Stimulated activated CD4-positive, alpha-beta T cell treated with anti-CD3 and anti-CD28 coated beads, Interleukin-12 subunit alpha, Interleukin-12 subunit beta, amount 100 ng/mL, for 48 hours (primary cell): ENCODE measurements at regions not wholly inside any gene's neighbourhood (a gene's known extent, or its start where the extent isn't known, plus 50 kb on each side); places are given as distances from the start of the nearest gene placed in this dataset.

Source experiments
- DNase-seq, 3 donors: peaks; one replicate each; pipeline ENCODE4 v3.0.0-alpha.2; 2020; ENCODE audit warnings: low read depth in 2 of 3, low spot score in 1 of 3

DNA sequence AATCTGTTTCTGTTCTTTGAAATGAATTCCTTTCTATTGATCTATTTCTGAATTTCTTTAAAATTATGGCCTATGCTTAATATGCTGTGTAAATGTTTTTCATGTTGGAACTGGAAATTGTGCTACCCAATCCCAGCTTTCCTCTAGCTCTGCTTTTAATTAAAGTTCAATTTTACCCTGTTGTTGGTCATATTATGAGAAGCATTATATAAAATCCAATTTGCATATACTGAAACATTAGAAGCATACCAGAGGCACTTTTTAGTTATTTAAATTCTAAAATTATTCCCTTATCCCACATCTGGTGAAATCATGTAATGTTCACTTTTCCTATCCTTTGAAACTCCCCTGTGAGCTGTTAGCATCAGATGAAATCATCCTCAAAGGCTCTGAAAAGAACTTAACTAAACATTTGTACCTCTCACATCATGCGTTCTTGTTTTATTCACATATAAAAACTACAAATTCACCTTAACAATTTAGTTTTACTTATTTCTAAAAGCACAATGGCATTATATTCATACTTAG, 160.6 kb upstream of the COL21A1 start:
- DNase-seq: no peak

DNA sequence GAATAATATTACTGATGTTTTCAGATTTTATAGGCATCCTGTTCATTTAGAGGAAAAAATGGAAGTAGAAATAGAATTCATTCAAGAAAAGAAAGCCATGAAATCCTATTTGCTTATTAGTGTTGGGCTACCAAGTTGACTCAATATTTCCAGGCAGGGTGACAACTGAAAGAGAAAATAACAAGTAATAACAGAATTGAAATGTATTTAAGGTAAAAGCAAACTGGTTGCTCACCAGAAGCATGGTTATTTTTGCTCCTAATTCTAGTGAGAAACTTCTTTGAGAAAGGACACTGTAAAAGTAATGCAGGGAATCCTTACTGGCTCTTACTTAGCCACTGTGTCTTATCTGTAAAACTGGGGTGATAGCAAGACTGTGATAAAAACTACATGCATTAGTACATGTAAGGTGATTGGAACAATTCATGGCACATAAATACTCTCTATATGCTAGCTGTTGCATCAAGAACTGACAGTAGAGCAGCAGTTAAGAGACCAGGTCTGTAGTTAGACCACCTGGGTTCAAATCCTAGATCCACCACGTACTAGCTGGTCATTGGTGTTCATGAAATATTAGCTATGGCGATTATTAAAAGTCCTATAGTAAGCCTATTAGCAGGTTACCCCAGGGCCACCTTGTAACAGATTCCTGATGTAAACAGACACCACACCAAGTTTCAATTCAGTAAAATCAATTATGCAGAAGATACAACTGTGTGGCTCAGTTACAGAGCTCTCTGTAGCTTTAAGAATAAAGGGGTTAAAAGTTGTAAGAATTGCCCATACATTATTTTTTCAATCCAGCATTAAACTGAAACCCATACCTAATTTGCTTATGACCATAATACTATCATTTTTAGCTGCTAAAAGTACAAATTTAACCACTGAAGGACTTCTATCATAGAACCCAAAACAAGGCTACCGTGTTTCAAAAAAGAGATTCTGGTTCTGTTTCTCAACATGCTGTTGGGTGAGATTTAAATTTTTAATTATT, 159.2 kb upstream of the COL21A1 start:
- DNase-seq: no peak

DNA sequence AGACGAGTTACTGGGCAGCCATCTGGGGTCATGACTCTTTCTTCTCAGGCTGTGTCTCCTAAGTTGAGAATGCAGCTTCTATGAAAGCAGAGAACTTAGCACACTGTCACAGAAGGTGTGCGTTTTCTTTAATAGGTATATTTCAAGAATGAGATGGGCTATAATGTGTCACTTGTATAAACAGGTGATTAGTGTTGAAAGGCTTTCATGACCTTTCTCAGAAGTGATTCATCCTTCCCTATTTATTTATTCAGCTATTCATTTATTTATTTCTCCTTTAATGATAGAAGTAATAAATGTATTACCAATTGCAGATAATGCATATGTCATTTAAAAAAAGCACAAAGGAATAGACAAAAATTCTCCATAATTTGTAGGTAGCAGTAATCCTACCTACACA, 157.2 kb upstream of the COL21A1 start:
- DNase-seq: no peak

DNA sequence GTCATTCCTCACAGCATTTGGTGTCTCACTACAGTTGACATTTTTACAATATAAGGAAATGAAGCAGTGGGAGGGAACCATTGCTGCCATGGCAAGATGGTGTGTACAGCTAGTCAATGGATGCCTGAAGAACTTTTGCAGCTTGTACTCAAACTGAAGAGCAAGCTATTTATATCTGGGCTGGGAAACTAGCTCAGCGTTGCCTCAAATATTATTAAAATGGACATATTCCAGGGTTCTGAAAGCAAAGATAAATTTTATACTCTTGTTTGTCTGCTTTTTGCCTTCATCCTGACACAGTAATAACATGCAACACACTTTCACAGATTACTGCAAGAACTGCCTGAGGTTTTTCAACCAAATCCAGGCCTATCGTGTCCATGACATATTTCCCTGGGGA, 156.4 kb upstream of the COL21A1 start:
- no peak for DNase-seq

DNA sequence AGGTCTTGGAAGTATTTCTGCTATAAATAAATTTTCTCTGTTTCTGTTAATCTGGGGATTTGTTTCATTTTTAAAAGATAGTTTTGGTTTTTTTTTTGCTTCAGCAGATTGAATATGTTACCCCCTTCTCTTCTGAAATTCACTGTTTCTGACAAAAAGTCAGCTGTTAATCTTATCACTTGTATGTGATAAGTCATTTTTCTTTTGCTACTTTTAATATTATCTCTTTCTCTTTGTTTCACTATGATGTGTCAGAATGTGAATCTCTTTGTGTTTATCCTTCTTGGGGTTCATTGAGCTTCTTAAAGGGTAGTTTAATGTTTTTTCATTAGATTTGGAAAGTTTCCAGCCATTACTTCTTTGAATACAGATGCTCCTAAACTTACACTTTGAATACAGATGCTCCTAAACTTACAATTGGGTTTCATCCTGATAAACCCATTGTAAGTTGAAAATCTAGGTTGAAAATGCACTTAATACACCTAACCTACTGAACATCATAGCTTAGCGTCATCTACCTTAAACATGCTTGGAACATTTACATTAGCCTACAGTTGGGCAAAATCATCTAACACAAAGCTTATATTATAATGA, 154.2 kb upstream of the COL21A1 start:
- no peak for DNase-seq

DNA sequence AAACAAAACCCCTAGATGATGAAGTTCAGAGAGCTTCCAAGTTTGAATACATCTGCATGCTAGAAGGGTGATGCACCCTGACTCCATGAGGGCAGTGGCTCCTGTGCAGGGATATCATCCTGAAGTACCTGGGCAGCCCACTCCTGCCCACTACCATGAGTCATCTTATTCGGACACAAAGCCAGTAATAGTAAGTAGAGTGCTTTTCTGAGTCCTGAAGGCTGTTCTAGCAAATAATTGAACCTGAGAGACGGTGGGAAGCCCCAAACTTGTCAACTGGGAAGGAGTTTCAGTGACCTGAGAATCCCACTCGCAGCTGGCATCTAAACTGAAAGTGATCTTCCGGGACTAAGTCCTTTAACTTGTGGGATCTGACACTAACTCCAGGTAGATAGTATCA, 152.9 kb upstream of the COL21A1 start:
- DNase-seq: no peak

DNA sequence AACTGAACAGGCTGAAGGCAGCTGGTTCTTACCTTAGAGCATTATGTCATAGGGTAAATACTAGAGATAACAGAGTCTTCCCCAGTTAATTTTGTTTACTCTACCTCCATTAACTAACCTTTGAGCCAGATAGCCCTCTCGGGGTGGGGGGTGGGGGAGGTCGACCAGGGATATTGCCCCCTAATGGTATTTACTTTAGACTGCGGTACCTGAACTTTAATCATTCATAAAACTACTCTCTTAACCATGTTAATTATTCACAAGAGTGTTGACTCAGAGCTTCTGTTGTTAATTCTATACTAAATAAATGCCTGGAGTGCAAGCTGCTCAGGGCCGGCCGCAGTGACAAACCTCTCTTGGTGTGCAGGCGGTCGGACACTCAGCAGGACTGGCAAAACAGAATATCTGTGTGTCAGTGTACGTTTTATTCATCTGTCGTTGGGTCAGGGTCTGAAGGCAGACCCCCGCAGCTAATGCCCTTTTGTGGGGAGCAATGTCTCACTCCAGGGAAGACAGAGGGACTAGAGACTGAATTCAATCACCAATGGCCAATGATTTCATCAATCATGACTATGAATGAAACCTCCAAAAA, 152.4 kb upstream of the COL21A1 start:
- DNase-seq: no peak

DNA sequence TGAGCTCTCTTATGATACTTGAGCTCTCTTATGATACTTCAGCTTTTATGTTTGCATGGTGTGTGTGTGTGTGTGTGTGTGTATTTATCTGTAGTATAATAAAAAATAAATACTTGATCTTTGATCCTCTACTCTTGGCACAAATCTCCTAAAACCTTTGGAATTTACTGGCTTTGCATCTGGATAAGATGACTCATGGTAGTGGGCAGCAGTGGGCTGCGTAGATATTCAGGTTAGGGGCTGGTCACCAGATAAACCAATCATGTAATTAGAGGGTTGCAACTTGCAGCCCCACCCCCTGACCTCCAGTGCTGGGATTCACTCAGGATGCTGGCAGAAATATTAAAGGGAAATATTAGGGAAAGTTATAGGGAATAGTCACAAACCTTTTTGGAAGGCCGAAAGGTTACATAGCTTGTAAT, 151.9 kb upstream of the COL21A1 start:
- DNase-seq: no peak

DNA sequence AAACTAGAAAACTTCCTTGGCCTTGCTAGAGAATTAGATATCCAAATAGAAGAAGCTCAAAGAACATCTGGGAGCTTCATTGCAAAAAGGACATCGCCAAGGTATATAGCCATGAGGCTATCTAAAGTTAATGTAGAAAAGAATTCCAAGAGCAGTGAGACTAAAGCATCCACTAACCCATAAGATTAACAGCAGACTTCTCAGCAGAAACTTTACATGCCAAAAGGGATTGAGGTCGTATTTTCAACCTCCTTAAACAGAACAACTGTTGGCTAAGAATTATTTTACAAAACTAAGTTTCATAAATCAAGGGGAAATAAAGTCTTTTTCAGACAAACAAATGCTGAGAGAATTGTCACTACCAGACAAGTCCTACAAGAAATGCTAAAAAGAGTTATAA, 149.1 kb upstream of the COL21A1 start:
- no peak for DNase-seq

DNA sequence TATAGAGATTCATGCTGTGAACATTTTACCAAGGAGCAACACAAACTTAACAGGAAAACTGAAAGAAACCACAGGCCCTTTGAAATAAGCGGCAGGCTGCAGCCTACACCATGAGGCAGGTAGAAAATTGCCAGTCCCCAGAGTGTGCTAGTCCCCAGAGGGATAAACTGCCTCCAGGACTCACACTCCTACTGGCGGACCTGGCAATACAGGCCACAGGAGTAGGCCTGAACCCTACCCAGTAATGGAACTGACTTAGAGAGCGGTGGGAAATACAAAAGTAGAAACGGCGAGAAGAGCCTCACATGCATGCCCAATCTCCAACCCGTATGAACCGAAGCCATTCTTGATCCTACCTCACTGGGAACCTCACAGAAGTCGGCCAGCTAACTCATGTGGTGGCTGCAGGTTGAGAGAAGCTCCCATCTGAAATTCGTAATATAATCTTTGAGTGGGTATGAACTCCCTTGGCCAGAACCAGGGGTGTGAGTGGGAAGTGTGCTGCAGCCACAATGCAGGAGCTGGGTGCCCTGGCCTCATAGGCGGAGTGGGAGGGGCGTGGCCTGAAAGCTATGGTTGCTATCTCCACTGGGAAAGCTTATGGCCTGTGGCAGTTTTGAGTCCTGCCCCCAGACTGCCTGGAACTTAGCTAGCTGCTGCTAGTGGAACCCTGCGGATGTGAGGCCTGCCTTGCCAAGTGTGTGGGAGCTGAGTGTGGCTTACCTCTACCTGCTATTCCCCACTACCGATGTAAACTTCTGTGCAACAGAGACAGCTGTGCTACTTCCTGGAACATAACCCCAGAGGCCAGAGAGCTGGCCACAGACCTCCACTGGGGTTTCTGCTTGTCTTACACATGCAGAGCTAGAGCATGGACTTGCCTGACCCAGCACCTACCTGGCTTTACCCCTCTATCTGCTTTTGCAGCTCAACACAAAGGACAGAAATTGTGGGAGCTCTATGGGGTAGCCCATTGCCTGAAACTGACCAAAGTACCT, 146.5 kb upstream of the COL21A1 start:
- DNase-seq: no peak

DNA sequence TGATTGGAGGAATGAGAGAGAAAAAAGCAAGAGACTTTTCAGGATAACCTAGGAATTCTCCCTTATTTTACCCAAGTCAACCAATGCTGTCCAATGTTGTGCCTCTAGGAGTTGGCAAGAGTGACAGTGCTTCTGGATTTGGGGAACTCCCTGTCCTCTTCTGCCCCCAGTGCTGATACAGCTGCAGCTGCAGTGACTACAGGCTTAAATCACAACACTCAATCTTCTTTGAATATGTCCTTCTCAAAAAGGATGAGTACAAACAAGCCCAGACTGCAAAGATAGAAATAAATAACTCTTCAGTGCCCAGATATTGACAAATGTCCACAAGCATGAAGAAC, 141.0 kb upstream of the COL21A1 start:
- DNase-seq: no peak

DNA sequence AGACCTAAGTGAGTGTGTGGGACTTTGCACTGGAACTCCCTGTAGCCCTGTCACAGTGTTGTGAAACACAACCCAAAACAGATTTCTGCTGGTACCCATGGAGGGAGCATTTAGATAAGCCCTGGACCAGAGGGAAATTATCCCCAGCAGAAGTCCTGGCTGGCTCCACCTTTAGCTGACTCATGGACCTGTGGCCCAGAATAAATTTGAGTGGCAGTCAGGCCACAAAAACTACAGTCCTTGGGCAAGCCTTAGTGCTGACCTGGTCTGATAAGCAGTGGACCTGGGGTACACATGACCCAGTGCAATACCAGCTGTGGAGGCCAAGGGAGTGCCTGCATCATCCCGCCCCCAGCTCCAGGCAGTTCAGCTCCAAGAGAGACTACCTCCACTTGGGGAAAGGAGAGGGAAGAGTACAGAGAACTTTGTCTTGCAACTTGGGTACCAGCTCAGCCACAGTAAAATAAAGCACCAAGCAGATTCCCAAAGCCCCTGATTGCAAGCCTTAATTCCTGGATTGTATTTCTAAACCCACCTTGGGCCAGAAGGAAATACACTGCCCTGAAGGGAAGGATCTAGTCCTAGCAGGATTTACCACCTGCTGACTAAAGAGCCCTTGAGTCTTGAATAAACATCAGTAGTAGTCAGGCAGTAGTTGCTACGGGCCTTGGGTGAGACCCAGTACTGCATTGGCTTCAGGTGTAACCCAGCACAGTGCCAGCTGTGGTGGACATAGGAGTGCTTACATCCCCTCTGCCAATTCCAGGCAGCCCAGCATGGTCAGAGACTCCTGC, 140.4 kb upstream of the COL21A1 start:
- no peak for DNase-seq

DNA sequence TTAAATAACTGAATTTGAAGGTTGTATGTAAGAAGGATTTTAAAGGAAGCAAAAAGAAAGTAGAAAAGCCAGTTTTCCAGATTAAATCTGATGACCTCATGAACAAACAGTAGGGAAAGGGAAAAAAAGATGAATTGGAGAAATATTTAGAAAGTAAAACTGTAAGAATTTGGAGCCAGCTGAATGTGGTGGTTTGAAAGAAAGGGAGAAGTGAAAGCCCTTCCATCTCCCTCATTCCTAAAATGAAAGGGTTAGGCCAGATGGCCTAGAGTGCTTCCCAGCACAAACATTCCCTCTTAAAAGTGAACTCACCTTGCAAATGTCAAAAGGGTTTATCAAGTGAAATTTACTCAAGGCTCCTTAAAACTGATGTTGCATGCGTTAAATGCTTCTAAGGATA, 139.3 kb upstream of the COL21A1 start:
- no peak for DNase-seq

DNA sequence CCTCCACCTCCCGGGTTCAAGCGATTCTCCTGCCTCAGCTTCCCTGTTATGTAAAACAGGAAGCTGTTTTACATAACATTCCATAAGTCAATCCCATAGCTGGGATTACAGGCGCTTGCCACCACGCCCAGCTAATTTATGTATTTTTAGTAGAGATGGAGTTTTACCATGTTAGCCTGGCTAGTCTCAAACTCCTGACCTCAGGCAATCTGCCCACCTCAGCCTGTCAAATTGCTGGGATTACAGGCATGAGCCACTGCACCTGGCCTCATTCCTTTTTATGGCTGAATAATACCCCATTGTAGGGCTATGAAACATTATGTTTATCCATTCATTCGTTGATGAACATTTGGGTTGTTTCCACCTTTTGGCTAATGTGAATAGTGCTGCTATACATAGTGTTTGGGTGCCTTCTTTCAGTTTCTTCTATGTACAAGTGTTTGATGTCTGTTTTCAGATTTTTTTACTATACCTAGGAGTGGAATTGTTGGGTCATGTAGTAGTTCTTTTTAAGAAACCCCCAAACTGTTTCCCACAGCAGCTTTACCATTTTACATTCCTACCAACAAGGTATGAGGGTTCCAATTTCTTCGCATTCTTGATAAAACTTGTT, 138.7 kb upstream of the COL21A1 start:
- DNase-seq: no peak

DNA sequence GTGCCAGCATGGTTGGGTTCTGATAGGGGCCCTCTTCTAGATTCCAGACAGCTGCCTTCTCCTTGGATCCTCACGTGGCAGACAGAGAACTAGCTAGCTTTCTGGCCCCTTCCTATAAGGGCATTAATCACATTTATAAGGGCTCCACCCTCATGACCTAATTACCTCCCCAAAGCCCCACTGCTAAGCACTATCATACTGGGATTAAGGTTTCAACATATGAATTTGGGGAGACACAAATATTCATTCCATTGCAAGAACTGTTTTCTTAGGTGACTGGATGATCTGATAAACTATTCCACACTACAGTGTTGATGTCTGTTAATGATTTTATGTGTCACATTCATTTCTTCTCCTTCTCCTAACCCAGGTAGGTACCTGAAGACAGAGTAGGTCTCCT, 135.8 kb upstream of the COL21A1 start:
- DNase-seq: no peak

DNA sequence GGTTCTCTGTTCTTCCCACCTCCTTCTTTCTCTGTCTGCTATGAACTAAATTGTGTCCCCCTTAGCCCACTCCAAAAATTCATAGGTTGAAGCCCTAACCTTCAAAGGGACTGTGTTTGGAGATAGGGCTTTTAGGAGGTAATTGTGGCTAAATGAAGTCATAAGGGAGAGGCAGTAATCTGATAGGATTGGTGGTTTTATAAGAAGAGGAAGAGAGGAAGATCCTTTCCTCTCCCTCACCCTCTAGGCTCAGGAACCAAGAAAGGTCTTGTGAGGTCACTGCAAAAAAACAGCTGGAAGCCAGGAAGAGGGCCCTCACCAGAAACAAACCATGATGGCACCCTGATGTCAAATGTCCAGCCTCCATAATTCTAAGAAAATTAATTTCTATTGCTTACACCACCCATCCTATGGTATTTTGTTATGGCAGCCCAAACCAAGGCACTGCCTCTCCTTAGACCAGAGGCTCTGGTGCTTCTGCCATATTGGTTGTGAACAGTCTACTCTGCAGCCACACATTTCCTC, 135.1 kb upstream of the COL21A1 start:
- DNase-seq: no peak

DNA sequence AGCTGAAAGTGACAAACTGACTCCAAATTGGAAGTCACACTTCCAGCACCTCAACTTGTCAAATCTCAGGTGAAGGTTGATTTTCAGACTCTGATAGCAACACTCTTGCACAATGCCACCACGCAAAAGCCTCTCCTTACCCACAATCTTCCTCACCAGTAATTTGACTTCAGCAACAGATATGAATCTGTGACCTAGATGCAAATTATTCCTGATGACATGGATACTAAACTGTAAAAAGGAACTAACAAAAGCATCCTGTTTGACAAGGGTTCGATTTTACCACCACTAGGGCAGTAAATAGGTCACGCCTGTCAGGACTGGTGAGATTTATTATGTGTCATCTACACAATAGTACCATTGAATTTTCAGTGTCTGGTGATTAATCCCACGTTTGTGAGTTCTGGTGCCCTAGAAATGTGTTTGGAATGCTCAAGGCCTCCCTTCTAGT, 134.4 kb upstream of the COL21A1 start:
- no peak for DNase-seq

DNA sequence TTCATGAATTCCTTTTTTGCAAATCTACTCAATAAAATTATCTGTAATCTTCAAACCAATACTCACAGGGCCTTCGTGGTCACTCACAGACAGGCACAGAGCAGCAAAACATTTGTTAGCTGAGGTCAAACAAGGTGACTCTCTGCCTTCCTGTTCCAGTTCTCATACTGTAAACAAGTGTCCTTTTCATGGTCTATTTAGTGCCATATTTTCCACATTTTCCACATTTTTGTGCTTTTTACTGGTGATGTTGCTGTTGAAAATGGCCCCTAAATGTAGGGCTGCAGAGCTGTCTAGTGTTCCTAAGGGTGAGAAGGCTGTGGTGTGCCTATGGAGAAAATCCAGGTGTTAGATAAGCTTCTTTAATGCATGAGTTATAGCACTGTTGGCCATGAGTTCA, 133.1 kb upstream of the COL21A1 start:
- no peak for DNase-seq

DNA sequence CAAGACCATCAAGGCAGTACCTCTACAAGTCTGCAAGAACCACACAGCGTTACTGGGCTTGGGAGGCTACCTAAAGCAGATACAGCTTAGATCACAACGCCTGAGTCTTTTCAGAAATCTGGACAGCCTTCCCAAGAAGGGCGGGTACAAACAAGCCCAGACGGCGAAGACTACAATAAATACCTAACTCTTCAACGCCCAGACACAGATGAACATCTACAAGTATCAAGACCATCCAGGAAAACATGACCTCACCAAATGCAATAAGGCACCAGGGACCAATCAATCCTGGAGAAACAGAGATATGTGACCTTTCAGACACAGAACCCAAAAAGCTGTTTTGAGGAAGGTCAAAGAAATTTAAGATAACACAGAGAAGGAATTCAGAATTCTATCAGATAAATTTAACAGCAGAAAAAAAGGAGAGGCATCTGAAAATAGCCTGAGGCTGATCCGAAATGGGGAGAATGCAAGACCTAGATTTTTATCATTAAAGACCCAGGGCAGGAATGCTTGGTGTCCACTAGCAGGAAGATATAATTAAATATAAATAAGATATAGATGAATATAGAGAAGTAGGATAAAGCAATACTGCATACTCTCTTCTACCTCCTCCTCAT, 131.7 kb upstream of the COL21A1 start:
- DNase-seq: no peak
